ENCODE measurements at regions not wholly inside any gene's neighbourhood (a gene's known extent, or its start where the extent isn't known, plus 50 kb on each side); places are given as distances from the start of the nearest gene placed in this dataset.

- Histone ChIP-seq H4K20me1 (no peaks in the 10 kb centered on the region), H3K9ac (no peak overlapping the region), H3K27ac (no peak overlapping the region), H3K4me2 (no peak overlapping the region), H3K36me3 (no peaks in the 10 kb centered on the region), H3K4me3 (no peak overlapping the region), H3K9me3 (replicated peaks in 1 of 11) (no peaks in the 10 kb centered on the region), H3K4me1 (no peaks in the 10 kb centered on the region), H3K27me3 (no peaks in the 10 kb centered on the region)
- no peak for TF ChIP-seq Cebpa-rat (IDR thresholded peaks at IDR 0.05)
Observed at GRCh38 chr1:239322369-239322768, 64.0 kb upstream of the CHRM3 start.

GRCh38 chr1:239321877-239322276 is 64.5 kb upstream of the CHRM3 start:
- H3K27me3 ChIP-seq = no peaks in the 10 kb centered on the region
- no peaks in the 10 kb centered on the region for H3K9me3 ChIP-seq (replicated peaks in 1 of 11)
- H3K36me3 ChIP-seq = no peaks in the 10 kb centered on the region
- no peak overlapping the region for H3K9ac ChIP-seq
- H3K4me3 ChIP-seq = no peak overlapping the region
- H3K4me2 ChIP-seq = no peak overlapping the region
- no peak overlapping the region for H3K27ac ChIP-seq
- H4K20me1 ChIP-seq = no peaks in the 10 kb centered on the region
- no peaks in the 10 kb centered on the region for H3K4me1 ChIP-seq
- TF ChIP-seq Cebpa-rat (IDR thresholded peaks at IDR 0.05) = no peak

GRCh38 chr1:239317948-239318347 is 68.4 kb upstream of the CHRM3 start:
- H3K4me3 ChIP-seq = no peak overlapping the region
- H3K4me2 ChIP-seq = no peak overlapping the region
- no peaks in the 10 kb centered on the region for H3K4me1 ChIP-seq
- no peak for TF ChIP-seq Cebpa-rat (IDR thresholded peaks at IDR 0.05)
- no peak overlapping the region for H3K27ac ChIP-seq
- H3K9me3 ChIP-seq (replicated peaks in 1 of 11) = no peaks in the 10 kb centered on the region
- H3K36me3 ChIP-seq = no peaks in the 10 kb centered on the region
- H4K20me1 ChIP-seq = no peaks in the 10 kb centered on the region
- H3K27me3 ChIP-seq = no peaks in the 10 kb centered on the region
- H3K9ac ChIP-seq = no peak overlapping the region

- Histone ChIP-seq H3K27ac (no peak overlapping the region), H3K4me1 (no peaks in the 10 kb centered on the region), H3K4me2 (no peak overlapping the region), H3K36me3 (no peaks in the 10 kb centered on the region), H3K4me3 (no peak overlapping the region), H3K9ac (no peak overlapping the region), H3K9me3 (replicated peaks in 1 of 11) (no peaks in the 10 kb centered on the region), H4K20me1 (no peaks in the 10 kb centered on the region), H3K27me3 (no peaks in the 10 kb centered on the region)
- TF ChIP-seq Cebpa-rat (IDR thresholded peaks at IDR 0.05) = no peak
Observed at GRCh38 chr1:239315631-239316217, 70.6 kb upstream of the CHRM3 start.

GRCh38 chr1:239311331-239311730 is 75.0 kb upstream of the CHRM3 start:
- Histone ChIP-seq H3K36me3 (no peaks in the 10 kb centered on the region), H3K4me2 (no peak overlapping the region), H3K9me3 (replicated peaks in 1 of 11) (no peaks in the 10 kb centered on the region), H4K20me1 (no peaks in the 10 kb centered on the region), H3K27ac (no peak overlapping the region), H3K27me3 (no peaks in the 10 kb centered on the region), H3K9ac (no peak overlapping the region), H3K4me3 (no peak overlapping the region), H3K4me1 (no peaks in the 10 kb centered on the region)
- no peak for TF ChIP-seq Cebpa-rat (IDR thresholded peaks at IDR 0.05)

GRCh38 chr1:239308701-239309333 is 77.6 kb upstream of the CHRM3 start:
- Histone ChIP-seq H3K9ac (no peak overlapping the region), H3K4me2 (no peak overlapping the region), H3K36me3 (no peaks in the 10 kb centered on the region), H3K27ac (no peak overlapping the region), H4K20me1 (no peaks in the 10 kb centered on the region), H3K9me3 (replicated peaks in 1 of 11) (no peaks in the 10 kb centered on the region), H3K27me3 (no peaks in the 10 kb centered on the region), H3K4me1 (no peaks in the 10 kb centered on the region), H3K4me3 (no peak overlapping the region)
- TF ChIP-seq Cebpa-rat (IDR thresholded peaks at IDR 0.05) = no peak

GRCh38 chr1:239307886-239308285 is 78.5 kb upstream of the CHRM3 start:
- Histone ChIP-seq H4K20me1 (no peaks in the 10 kb centered on the region), H3K9ac (no peak overlapping the region), H3K4me2 (no peak overlapping the region), H3K4me3 (no peak overlapping the region), H3K27ac (no peak overlapping the region), H3K4me1 (no peaks in the 10 kb centered on the region), H3K27me3 (no peaks in the 10 kb centered on the region), H3K9me3 (replicated peaks in 1 of 11) (no peaks in the 10 kb centered on the region), H3K36me3 (no peaks in the 10 kb centered on the region)
- TF ChIP-seq Cebpa-rat (IDR thresholded peaks at IDR 0.05) = no peak

GRCh38 chr1:239306426-239306825 is 79.9 kb upstream of the CHRM3 start:
- no peaks in the 10 kb centered on the region for H3K4me1 ChIP-seq
- no peaks in the 10 kb centered on the region for H3K27me3 ChIP-seq
- no peak for TF ChIP-seq Cebpa-rat (IDR thresholded peaks at IDR 0.05)
- H4K20me1 ChIP-seq = no peaks in the 10 kb centered on the region
- no peak overlapping the region for H3K27ac ChIP-seq
- H3K9me3 ChIP-seq (replicated peaks in 1 of 11) = no peaks in the 10 kb centered on the region
- H3K4me2 ChIP-seq = no peak overlapping the region
- no peaks in the 10 kb centered on the region for H3K36me3 ChIP-seq
- H3K4me3 ChIP-seq = no peak overlapping the region
- no peak overlapping the region for H3K9ac ChIP-seq

- no peaks in the 10 kb centered on the region for H3K27me3 ChIP-seq
- H3K9me3 ChIP-seq (replicated peaks in 1 of 11) = no peaks in the 10 kb centered on the region
- H3K4me1 ChIP-seq = no peaks in the 10 kb centered on the region
- H3K27ac ChIP-seq = no peak overlapping the region
- H3K4me3 ChIP-seq = no peak overlapping the region
- H3K9ac ChIP-seq = no peak overlapping the region
- TF ChIP-seq Cebpa-rat (IDR thresholded peaks at IDR 0.05) = no peak
- no peaks in the 10 kb centered on the region for H3K36me3 ChIP-seq
- H3K4me2 ChIP-seq = no peak overlapping the region
- no peaks in the 10 kb centered on the region for H4K20me1 ChIP-seq
Observed at GRCh38 chr1:239303289-239303688, 83.1 kb upstream of the CHRM3 start.

- no peak overlapping the region for H3K9ac ChIP-seq
- no peaks in the 10 kb centered on the region for H3K9me3 ChIP-seq (replicated peaks in 1 of 11)
- no peak for TF ChIP-seq Cebpa-rat (IDR thresholded peaks at IDR 0.05)
- no peaks in the 10 kb centered on the region for H3K4me1 ChIP-seq
- H3K4me2 ChIP-seq = no peak overlapping the region
- no peaks in the 10 kb centered on the region for H3K27me3 ChIP-seq
- H3K36me3 ChIP-seq = no peaks in the 10 kb centered on the region
- no peak overlapping the region for H3K4me3 ChIP-seq
- H4K20me1 ChIP-seq = no peaks in the 10 kb centered on the region
- H3K27ac ChIP-seq = no peak overlapping the region
Observed at GRCh38 chr1:239302696-239303095, 83.7 kb upstream of the CHRM3 start.
